GM12878 (cell line): ENCODE measurements at regions not wholly inside any gene's neighbourhood (a gene's known extent, or its start where the extent isn't known, plus 50 kb on each side); places are given as distances from the start of the nearest gene placed in this dataset.
A peak's percentile ranks its signal among the peaks of the same experiment; 100 is the strongest.

Experiments
- ATAC-seq: fragments of 200-7000 bp; cut with Tn5 transposase; 3 replicates; pipeline ENCODE4 v1.9.1; 2020; ENCODE audit warnings: mild to moderate bottlenecking, moderate library complexity
- BruUV-seq: library from RNA; stranded (reverse); fragments of 400-500 nt; replicated peaks from 2 replicates; lab custom pipeline; 2021; lab: Mats Ljungman, UMichigan
- CTCF ChIA-PET: fragments of 300-600 bp; sonication (Branson Sonifier 250); formaldehyde crosslinking; extraction: SDS; loops from one replicate; lab custom pipeline; 2021; ENCODE audit warnings: inconsistent platforms; lab: Yijun Ruan, JAX
- POLR2A ChIA-PET: fragments of 350-600 bp; formaldehyde crosslinking; extraction: SDS; loops from one replicate; lab custom pipeline; 2021; ENCODE audit warnings: inconsistent platforms; lab: Charles Lee
- RAD21 ChIA-PET: fragments of 300-600 bp; sonication (Branson Sonifier 250); formaldehyde crosslinking; loops from one replicate; lab custom pipeline; 2023; ENCODE audit warnings: antibody characterized with exemption; ENCODE audit not compliant: unreplicated experiment; lab: Charles Lee
- SMC1A ChIA-PET: fragments of 300-600 bp; sonication (Branson Sonifier 250); formaldehyde crosslinking; loops from one replicate; lab custom pipeline; 2023; ENCODE audit not compliant: unreplicated experiment, uncharacterized antibody; lab: Charles Lee
- DNase-seq: peaks from one replicate; pipeline ENCODE4 v3.0.0-alpha.2; 2011; ENCODE audit warnings: low read depth, low spot score
- FAIRE-seq: peaks from 3 replicates; lab custom pipeline; 2011; peaks lifted over from hg19 to GRCh38; lab: Jason Lieb, UNC
- H2AFZ ChIP-seq: 2 replicates; pipeline ENCODE4 v1.6.0; 2011; ENCODE audit warnings: low read depth, low read length, control low read depth; ENCODE audit not compliant: control insufficient read depth
- H3K27ac ChIP-seq: 2 replicates; pipeline ENCODE4 v1.5.1; 2011; ENCODE audit warnings: control low read depth; ENCODE audit not compliant: control insufficient read depth, insufficient read depth
- H3K27me3 ChIP-seq, 2 experiments: replicated peaks in 1 of 2; 2 replicates each; pipeline versions ENCODE4 v1.6.0 to v1.6.1; 2011; ENCODE audit warnings: low read length in 1 of 2; ENCODE audit not compliant: control insufficient read depth in 2 of 2, insufficient read depth in 2 of 2
- H3K36me3 ChIP-seq, 2 experiments: 2 replicates each; pipeline ENCODE4 v1.5.1; 2011; ENCODE audit warnings: low read length in 1 of 2; ENCODE audit not compliant: control insufficient read depth in 2 of 2, insufficient read depth in 2 of 2
- H3K4me1 ChIP-seq: 2 replicates; pipeline ENCODE4 v1.6.1; 2011; ENCODE audit warnings: mild to moderate bottlenecking, low read length, moderate library complexity, mixed read lengths; ENCODE audit not compliant: control insufficient read depth, insufficient read depth
- H3K4me2 ChIP-seq: 2 replicates; pipeline ENCODE4 v1.6.0; 2011; ENCODE audit warnings: control low read depth; ENCODE audit not compliant: control insufficient read depth, insufficient read depth
- H3K4me3 ChIP-seq: fragments of 200-600 bp; sonication (generic); 2 replicates; pipeline ENCODE4 v1.5.1; 2016
- H3K79me2 ChIP-seq: 2 replicates; pipeline ENCODE4 v1.6.0; 2011; ENCODE audit warnings: low read length; ENCODE audit not compliant: control insufficient read depth, insufficient read depth
- H3K9ac ChIP-seq: 2 replicates; pipeline ENCODE4 v1.8.0; 2011; ENCODE audit warnings: low read length, control low read depth, mixed read lengths; ENCODE audit not compliant: control insufficient read depth, insufficient read depth
- H3K9me3 ChIP-seq: replicated peaks from 3 replicates; pipeline ENCODE4 v1.5.1; 2011; ENCODE audit warnings: mild to moderate bottlenecking, low read length; ENCODE audit not compliant: control insufficient read depth, insufficient read depth
- H4K20me1 ChIP-seq: 2 replicates; pipeline ENCODE4 v1.6.0; 2011; ENCODE audit not compliant: control insufficient read depth, insufficient read depth
- BACH1 ChIP-seq: fragments of 450-650 bp; IDR thresholded peaks from 2 replicates; pipeline ENCODE4 v1.6.1; 2017; ENCODE audit warnings: mild to moderate bottlenecking, borderline replicate concordance
- BHLHE40 ChIP-seq, 2 experiments: fragments of 450-650 bp in 1 of 2; IDR thresholded peaks; 2 replicates each; pipeline ENCODE4 v1.6.1; 2011 to 2017; ENCODE audit warnings: low read depth in 2 of 2, borderline replicate concordance in 1 of 2, improper control_type of control experiment in 1 of 2, low read length in 1 of 2, mild to moderate bottlenecking in 1 of 2
- CHD2 ChIP-seq: IDR thresholded peaks from 2 replicates; pipeline ENCODE4 v1.6.1; 2011; ENCODE audit warnings: low read depth, low read length, improper control_type of control experiment, borderline replicate concordance
- DPF2 ChIP-seq: fragments of 450-650 bp; IDR thresholded peaks from 2 replicates; pipeline ENCODE4 v1.6.1; 2017; ENCODE audit warnings: mild to moderate bottlenecking
- HCFC1 ChIP-seq: fragments of 150-350 bp; IDR thresholded peaks from 2 replicates; pipeline ENCODE4 v1.6.1; 2014; ENCODE audit warnings: low read length
- LARP7 ChIP-seq: fragments of 450-650 bp; IDR thresholded peaks from 2 replicates; pipeline ENCODE4 v1.6.1; 2017; ENCODE audit warnings: mild to moderate bottlenecking
- MEF2B ChIP-seq: fragments of 450-650 bp; IDR thresholded peaks from 2 replicates; pipeline ENCODE4 v1.6.1; 2018; ENCODE audit warnings: mild to moderate bottlenecking, moderate library complexity; ENCODE audit not compliant: partially characterized antibody, poor library complexity, severe bottlenecking
- PAX5 ChIP-seq: IDR thresholded peaks from 2 replicates; pipeline ENCODE4 v1.6.1; 2011; ENCODE audit warnings: low read depth, low read length, borderline replicate concordance
- POLR2AphosphoS5 ChIP-seq: IDR thresholded peaks from 2 replicates; pipeline ENCODE4 v1.6.1; 2011; ENCODE audit warnings: mild to moderate bottlenecking, low read length, inconsistent platforms
- STAT3 ChIP-seq: IDR thresholded peaks from 2 replicates; pipeline ENCODE4 v1.6.1; 2011; ENCODE audit warnings: low read depth, low read length, improper control_type of control experiment
- YBX1 ChIP-seq: fragments of 450-650 bp; IDR thresholded peaks from 2 replicates; pipeline ENCODE4 v1.6.1; 2016; ENCODE audit warnings: antibody characterized with exemption
- WGBS: methylation state at CpG from one replicate; pipeline ENCODE4 v1.1.6; 2016; ENCODE audit warnings: low lambda C conversion rate; ENCODE audit not compliant: insufficient replicate concordance, insufficient coverage; ENCODE audit errors: missing lambda C conversion rate; 5-methylcytosine and 5-hydroxymethylcytosine counted together
- in situ Hi-C: fragments of 300-500 bp; cut with MboI; formaldehyde crosslinking; loops from 9 replicates; pipeline ENCODE4 v1.14.3; 2018; ENCODE audit warnings: mixed read lengths
- intact Hi-C: fragments of 100-400 bp; cut with micrococcal nuclease; formaldehyde crosslinking; loops from one replicate; pipeline ENCODE4 v1.14.2; 2022; ENCODE audit not compliant: unreplicated experiment
- TF ChIP-seq, protein P1 (sequence below): fragments of 450-650 bp; IDR thresholded peaks from 2 replicates; pipeline ENCODE4 v1.6.1; 2017; ENCODE audit warnings: mild to moderate bottlenecking, moderate library complexity
- TF ChIP-seq, protein P2 (sequence below): IDR thresholded peaks from 2 replicates; pipeline ENCODE4 v1.6.1; 2011; ENCODE audit warnings: borderline replicate concordance, low read depth, mild to moderate bottlenecking, moderate library complexity, low read length; ENCODE audit not compliant: insufficient read depth, poor library complexity, severe bottlenecking

DNA sequence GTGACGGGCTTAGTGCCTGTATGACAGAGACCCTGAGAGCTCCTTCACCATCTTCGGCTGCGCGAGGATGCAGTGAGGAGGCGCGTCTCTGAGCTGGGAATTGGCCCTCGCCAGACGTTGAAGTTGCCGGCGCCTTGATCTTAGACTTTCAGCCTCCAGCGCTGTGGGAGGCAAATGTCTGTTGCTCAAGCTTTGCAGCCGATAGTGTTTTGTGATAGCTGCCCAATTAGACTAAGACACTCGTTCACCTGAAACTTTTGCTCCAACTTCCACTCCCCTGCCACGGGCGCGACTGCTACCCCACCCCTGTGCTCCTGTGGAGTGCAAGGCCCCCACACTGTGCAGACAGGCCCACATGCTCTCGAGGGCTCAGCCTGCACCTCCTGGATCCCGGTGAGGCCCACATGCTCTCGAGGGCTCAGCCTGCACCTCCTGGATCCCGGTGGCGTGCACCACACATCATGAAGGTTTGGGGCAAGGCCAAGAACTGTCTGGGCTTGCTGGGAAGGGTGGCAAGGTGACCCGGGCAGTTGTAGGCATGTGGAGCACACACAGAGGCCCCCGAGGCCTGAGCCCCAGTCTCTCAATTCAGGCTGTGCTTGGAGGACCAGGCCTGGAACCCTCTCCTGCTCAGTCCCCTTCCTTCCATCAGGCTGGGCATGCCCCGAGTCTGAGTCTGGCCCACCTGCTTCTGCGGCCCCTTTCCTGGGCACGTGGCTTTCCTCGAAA lies 324.6 kb downstream of the TMEM121 start (continued):
- TF ChIP-seq, protein P1, sequence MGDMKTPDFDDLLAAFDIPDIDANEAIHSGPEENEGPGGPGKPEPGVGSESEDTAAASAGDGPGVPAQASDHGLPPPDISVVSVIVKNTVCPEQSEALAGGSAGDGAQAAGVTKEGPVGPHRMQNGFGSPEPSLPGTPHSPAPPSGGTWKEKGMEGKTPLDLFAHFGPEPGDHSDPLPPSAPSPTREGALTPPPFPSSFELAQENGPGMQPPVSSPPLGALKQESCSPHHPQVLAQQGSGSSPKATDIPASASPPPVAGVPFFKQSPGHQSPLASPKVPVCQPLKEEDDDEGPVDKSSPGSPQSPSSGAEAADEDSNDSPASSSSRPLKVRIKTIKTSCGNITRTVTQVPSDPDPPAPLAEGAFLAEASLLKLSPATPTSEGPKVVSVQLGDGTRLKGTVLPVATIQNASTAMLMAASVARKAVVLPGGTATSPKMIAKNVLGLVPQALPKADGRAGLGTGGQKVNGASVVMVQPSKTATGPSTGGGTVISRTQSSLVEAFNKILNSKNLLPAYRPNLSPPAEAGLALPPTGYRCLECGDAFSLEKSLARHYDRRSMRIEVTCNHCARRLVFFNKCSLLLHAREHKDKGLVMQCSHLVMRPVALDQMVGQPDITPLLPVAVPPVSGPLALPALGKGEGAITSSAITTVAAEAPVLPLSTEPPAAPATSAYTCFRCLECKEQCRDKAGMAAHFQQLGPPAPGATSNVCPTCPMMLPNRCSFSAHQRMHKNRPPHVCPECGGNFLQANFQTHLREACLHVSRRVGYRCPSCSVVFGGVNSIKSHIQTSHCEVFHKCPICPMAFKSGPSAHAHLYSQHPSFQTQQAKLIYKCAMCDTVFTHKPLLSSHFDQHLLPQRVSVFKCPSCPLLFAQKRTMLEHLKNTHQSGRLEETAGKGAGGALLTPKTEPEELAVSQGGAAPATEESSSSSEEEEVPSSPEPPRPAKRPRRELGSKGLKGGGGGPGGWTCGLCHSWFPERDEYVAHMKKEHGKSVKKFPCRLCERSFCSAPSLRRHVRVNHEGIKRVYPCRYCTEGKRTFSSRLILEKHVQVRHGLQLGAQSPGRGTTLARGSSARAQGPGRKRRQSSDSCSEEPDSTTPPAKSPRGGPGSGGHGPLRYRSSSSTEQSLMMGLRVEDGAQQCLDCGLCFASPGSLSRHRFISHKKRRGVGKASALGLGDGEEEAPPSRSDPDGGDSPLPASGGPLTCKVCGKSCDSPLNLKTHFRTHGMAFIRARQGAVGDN: no peak

DNA sequence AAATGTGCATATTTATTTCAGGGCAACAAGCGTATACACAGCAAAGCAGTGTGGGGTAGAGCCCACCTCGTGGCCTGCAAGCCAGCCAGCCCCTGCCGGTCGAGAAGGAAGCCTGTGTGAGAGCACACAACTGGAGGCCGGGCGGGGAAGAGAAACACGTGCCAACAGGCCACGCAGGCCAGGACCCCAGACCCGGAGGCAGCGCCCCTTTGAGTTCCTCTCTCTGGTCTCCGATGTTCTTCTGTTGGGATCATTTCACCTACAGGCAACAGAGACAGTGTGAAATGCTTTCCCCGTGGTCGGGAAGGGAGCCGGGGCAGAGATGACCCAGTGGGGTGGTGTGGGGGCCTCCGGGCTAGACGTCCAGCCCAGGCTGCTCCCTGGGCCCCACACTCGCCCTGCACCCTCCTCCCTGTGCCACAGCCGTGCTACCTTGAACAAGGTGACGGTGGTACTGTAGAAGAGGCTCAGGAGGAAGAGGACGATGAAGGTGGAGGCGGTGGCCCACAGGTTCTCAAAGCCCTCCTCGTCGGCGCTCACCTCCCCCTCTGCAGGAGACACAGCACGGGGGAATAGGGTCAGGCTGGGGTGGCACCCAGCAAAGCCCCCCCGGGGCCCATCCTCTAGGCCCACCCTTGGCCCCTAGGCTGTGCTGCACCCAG lies 325.5 kb downstream of the TMEM121 start:
- no peak overlapping the region for H3K27ac ChIP-seq
- TF ChIP-seq PAX5 (0 out of 2 replicates have a peak, but pooled peaks have one; percentile 16), LARP7 (peak; percentile 48; the same call in 1 of the 2 replicates), MEF2B (no peak), BACH1 (peak; percentile 77; the same call in 1 of the 2 replicates), POLR2AphosphoS5 (peak; percentile 60), BHLHE40 (IDR thresholded peaks at IDR 0.05; ENCODE audit: borderline replicate concordance in 1 of 2, low read depth in 2 of 2, low read length in 1 of 2) (peak; percentile 4 to 30; a peak in 1 of 4 replicates), STAT3 (no peak), CHD2 (0 out of 2 replicates have a peak, but pooled peaks have one; percentile 21), HCFC1 (no peak), YBX1 (no peak), DPF2 (no peak)
- TF ChIP-seq, protein P2, sequence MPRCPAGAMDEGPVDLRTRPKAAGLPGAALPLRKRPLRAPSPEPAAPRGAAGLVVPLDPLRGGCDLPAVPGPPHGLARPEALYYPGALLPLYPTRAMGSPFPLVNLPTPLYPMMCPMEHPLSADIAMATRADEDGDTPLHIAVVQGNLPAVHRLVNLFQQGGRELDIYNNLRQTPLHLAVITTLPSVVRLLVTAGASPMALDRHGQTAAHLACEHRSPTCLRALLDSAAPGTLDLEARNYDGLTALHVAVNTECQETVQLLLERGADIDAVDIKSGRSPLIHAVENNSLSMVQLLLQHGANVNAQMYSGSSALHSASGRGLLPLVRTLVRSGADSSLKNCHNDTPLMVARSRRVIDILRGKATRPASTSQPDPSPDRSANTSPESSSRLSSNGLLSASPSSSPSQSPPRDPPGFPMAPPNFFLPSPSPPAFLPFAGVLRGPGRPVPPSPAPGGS: no peak

More for the DNA sequence above, 325.5 kb downstream of the TMEM121 start:
- peak; percentile 1 for ATAC-seq
- ChIA-PET RAD21 (no interaction called here), CTCF (interaction anchor here (1.0 kb wide), 2 partner anchors 425 to 427 kb away, joined by 3 to 6 read pairs; no protein-coding TSS in a partner anchor), SMC1A (interaction anchor here (1.1 kb wide), 1 partner anchor 426 kb away, joined by 6 read pairs; no protein-coding TSS in a partner anchor), POLR2A (no interaction called here)
- peaks cover 3 to 52% of the 10 kb centered on the region in 2 experiments; a peak in 3 of 4 replicates for H3K36me3 ChIP-seq
- no peak overlapping the region for H2AFZ ChIP-seq
- peaks cover 22% of the 10 kb centered on the region for H3K79me2 ChIP-seq
- no peak overlapping the region for H3K4me2 ChIP-seq
- no TSS peak for BruUV-seq
- H4K20me1 ChIP-seq: no peaks in the 10 kb centered on the region
- no peaks in the 10 kb centered on the region for H3K9me3 ChIP-seq
- H3K9ac ChIP-seq: no peak overlapping the region
- intact Hi-C loops (no loop called here), in situ Hi-C loops (loop anchor here (25.0 kb wide), 1 partner anchor 685 kb away; no protein-coding TSS in a partner anchor)
- no peaks in the 10 kb centered on the region for H3K27me3 ChIP-seq
- no peaks in the 10 kb centered on the region; the same call in 1 of the 2 replicates for H3K4me1 ChIP-seq
- no peak overlapping the region for H3K4me3 ChIP-seq
- FAIRE-seq: no peak
- WGBS: no CpG with 5 or more reads among the region's 26 CpGs
- no peak for DNase-seq
